ENCODE measurements at regions not wholly inside any gene's neighbourhood (a gene's known extent, or its start where the extent isn't known, plus 50 kb on each side); places are given as distances from the start of the nearest gene placed in this dataset.

DNA sequence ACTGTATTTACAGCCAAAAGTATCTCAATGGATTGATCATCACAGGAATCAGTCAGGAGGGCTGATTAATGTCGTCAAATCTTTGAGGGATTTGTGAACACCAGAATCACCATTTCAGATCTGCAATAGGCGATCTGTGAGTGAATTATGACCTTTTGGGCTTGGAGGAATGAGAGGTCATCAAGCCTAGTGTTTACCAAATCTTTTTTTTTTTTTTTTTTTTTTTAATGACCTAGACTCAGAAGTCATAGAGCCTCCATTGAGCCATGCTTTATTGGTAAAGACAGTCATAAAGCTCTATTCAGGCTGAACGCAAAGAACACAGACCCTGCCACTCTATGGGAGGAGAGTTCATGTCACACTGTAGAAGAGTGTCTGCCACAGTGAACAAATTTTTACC is 97.7 kb downstream of the SOCS6 start:
- WGBS = 89% methylated on average over 3 of the region's 3 CpGs
- no peaks in the 10 kb centered on the region for H3K27me3 ChIP-seq
- no peak overlapping the region for H3K27ac ChIP-seq
- H3K36me3 ChIP-seq = no peaks in the 10 kb centered on the region
- H3K4me1 ChIP-seq = no peaks in the 10 kb centered on the region
- no peak for DNase-seq (ENCODE audit: low spot score in 2 of 2)
- H3K9me3 ChIP-seq = no peaks in the 10 kb centered on the region
- no peak overlapping the region for H3K4me3 ChIP-seq
- TF ChIP-seq POLR2A (IDR thresholded peaks at IDR 0.05) (no peak), POLR2AphosphoS5 (IDR thresholded peaks at IDR 0.05) (no peak), EP300 (IDR thresholded peaks at IDR 0.05) (no peak)
- TF ChIP-seq, protein P1, sequence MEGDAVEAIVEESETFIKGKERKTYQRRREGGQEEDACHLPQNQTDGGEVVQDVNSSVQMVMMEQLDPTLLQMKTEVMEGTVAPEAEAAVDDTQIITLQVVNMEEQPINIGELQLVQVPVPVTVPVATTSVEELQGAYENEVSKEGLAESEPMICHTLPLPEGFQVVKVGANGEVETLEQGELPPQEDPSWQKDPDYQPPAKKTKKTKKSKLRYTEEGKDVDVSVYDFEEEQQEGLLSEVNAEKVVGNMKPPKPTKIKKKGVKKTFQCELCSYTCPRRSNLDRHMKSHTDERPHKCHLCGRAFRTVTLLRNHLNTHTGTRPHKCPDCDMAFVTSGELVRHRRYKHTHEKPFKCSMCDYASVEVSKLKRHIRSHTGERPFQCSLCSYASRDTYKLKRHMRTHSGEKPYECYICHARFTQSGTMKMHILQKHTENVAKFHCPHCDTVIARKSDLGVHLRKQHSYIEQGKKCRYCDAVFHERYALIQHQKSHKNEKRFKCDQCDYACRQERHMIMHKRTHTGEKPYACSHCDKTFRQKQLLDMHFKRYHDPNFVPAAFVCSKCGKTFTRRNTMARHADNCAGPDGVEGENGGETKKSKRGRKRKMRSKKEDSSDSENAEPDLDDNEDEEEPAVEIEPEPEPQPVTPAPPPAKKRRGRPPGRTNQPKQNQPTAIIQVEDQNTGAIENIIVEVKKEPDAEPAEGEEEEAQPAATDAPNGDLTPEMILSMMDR (IDR thresholded peaks at IDR 0.05) = no peak

DNA sequence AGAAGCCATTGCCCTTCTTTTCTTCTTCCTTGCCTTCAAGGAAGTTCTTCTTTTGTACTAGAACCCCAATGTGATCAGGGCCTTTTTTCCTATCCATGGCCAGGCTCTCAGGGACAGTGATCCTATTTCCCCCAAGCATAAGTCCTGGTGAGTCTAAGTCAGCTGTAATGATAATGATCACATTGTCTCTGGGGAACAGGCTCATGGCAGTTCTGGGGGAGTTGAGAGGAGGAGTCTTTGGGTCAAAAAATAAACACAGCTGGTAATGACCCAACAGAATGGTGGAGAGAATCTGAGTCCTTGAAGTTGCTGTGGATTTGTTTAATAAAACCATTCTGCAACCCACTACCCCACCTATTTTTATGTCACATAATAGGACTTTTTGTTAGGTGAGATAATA is 96.6 kb downstream of the SOCS6 start:
- DNase-seq (ENCODE audit: low spot score in 2 of 2) = no peak
- H3K27me3 ChIP-seq = no peaks in the 10 kb centered on the region
- no peak for TF ChIP-seq EP300 (IDR thresholded peaks at IDR 0.05)
- TF ChIP-seq, protein P1 (IDR thresholded peaks at IDR 0.05) = no peak
- TF ChIP-seq POLR2AphosphoS5 (IDR thresholded peaks at IDR 0.05) = no peak
- no peak for TF ChIP-seq POLR2A (IDR thresholded peaks at IDR 0.05)
- no peak overlapping the region for H3K4me3 ChIP-seq
- H3K27ac ChIP-seq = no peak overlapping the region
- H3K9me3 ChIP-seq = no peaks in the 10 kb centered on the region
- H3K4me1 ChIP-seq = no peaks in the 10 kb centered on the region
- no peaks in the 10 kb centered on the region for H3K36me3 ChIP-seq

DNA sequence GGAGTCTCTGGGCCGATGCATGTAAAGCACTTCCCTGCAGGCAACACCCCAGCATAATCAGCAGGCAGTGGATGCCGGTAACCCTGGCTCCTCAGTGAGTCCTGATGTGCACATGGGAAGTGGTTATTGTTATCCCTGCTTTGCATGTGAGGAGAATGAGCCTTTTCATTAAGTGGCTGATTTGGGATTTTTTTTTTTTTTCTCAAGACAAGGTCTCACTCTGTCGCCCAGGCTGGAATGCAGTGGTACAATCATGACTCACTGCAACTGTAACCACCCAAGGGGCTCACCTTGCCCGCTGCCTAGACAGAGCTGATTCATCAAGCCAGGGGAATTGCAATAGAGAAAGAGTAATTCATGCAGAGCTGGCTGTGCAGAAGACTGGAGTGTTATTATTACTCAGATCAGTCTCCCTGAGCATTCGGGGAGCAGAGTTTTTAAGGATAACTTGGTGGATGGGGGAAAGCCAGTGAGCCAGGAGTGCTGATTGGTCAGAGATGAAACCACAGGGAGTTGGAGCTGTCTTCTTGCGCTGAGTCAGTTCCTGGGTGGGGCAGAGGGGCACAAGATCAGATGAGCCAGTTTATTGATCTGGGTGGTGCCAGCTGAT is 95.4 kb downstream of the SOCS6 start:
- no peaks in the 10 kb centered on the region for H3K27me3 ChIP-seq
- TF ChIP-seq EP300 (IDR thresholded peaks at IDR 0.05) (no peak), POLR2A (IDR thresholded peaks at IDR 0.05) (no peak), POLR2AphosphoS5 (IDR thresholded peaks at IDR 0.05) (no peak)
- TF ChIP-seq, protein P1 (IDR thresholded peaks at IDR 0.05) = no peak
- H3K27ac ChIP-seq = no peak overlapping the region
- 46% methylated on average over 6 of the region's 6 CpGs for WGBS
- no peaks in the 10 kb centered on the region for H3K4me1 ChIP-seq
- DNase-seq (ENCODE audit: low spot score in 2 of 2) = no peak
- no peaks in the 10 kb centered on the region for H3K36me3 ChIP-seq
- H3K9me3 ChIP-seq = no peaks in the 10 kb centered on the region
- H3K4me3 ChIP-seq = no peak overlapping the region

DNA sequence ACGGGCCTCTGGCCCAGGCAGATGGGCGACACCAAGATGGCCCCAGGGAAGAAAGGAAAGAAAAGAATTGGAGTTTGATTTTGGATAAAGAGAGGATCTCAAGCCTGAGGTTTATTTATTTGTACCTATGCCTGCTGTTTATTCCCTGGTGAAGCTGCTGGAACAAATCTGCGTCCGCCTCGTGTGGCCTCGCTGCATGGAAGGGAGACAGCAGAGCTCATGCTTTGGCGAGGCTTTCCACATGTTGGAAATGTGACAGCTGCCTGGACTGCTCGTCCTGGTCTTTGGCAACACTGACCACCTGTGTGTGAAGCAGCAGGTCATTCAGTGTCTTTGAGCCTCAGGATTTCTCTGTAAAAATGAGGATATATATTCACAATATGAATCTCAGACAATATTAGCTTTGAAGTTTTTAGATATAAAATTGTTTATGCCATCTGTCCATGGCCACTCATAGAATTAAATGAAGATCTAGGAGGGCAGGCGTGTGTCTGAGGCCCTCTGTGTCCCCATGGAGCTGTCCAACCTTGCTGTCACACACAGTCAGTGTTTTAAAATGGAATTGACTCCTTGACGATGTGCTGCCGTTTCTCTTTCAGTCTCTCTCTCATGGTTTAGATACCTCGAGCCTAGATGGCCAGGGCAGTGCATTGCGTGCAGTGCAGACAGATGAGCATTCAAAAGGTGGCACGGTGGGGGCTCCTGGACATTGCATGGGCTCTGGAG is 94.3 kb downstream of the SOCS6 start:
- WGBS = 73% methylated on average over 13 of the region's 14 CpGs
- Histone ChIP-seq H3K9me3 (no peaks in the 10 kb centered on the region), H3K36me3 (no peaks in the 10 kb centered on the region), H3K4me3 (no peak overlapping the region), H3K27me3 (no peaks in the 10 kb centered on the region), H3K27ac (no peak overlapping the region), H3K4me1 (no peaks in the 10 kb centered on the region)
- no peak for DNase-seq (ENCODE audit: low spot score in 2 of 2)
- TF ChIP-seq POLR2A (IDR thresholded peaks at IDR 0.05) (no peak), EP300 (IDR thresholded peaks at IDR 0.05) (no peak), POLR2AphosphoS5 (IDR thresholded peaks at IDR 0.05) (no peak)
- TF ChIP-seq, protein P1 (IDR thresholded peaks at IDR 0.05) = no peak

DNA sequence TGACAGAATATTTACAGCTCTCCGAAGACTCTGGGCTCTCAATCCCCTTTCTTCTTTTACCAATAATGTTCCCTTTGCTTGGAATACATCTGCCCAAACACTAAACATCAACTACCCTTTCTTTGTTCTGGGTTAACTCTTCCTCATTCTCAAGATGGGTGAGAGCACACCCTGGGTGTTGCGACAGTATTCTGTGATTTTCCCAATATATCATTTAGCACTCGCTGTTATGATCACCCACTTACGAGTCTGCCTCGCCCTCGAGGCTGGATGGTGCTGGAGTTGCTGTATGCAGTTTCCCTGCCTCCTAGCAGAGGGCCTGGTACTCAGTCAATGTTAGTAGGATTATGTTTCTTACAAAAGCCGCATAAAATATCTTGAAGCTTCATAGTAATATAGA is 93.2 kb downstream of the SOCS6 start:
- H3K36me3 ChIP-seq = no peaks in the 10 kb centered on the region
- H3K27ac ChIP-seq = peak overlapping the region; percentile 9
- no peaks in the 10 kb centered on the region for H3K4me1 ChIP-seq
- no peak for TF ChIP-seq POLR2AphosphoS5 (IDR thresholded peaks at IDR 0.05)
- WGBS = 76% methylated on average over 7 of the region's 7 CpGs
- H3K27me3 ChIP-seq = no peaks in the 10 kb centered on the region
- DNase-seq (ENCODE audit: low spot score in 2 of 2) = no peak
- no peak overlapping the region for H3K4me3 ChIP-seq
- no peaks in the 10 kb centered on the region for H3K9me3 ChIP-seq

Measured in suprapubic skin (tissue), 4 donors.